C4-2B (cell line): ENCODE measurements at regions not wholly inside any gene's neighbourhood (a gene's known extent, or its start where the extent isn't known, plus 50 kb on each side); places are given as distances from the start of the nearest gene placed in this dataset.

Experiments
- CTCF ChIP-seq: fragments of 450-650 bp; conservative IDR thresholded peaks from 2 replicates; pipeline ENCODE4 v1.5.1; 2017; ENCODE audit warnings: mild to moderate bottlenecking
- ZFX ChIP-seq: fragments of 450-650 bp; IDR thresholded peaks from 2 replicates; pipeline ENCODE4 v1.6.1; 2017

GRCh38 chr5:171568389-171568788 is 148.9 kb downstream of the FGF18 start:
- TF ChIP-seq CTCF (no peak), ZFX (no peak)
